C4-2B (cell line): ENCODE measurements at regions not wholly inside any gene's neighbourhood (a gene's known extent, or its start where the extent isn't known, plus 50 kb on each side); places are given as distances from the start of the nearest gene placed in this dataset.

Source experiments
- ZFX ChIP-seq: fragments of 450-650 bp; IDR thresholded peaks from 2 replicates; pipeline ENCODE4 v1.6.1; 2017
- TF ChIP-seq, protein P1 (sequence below): fragments of 450-650 bp; conservative IDR thresholded peaks from 2 replicates; pipeline ENCODE4 v1.5.1; 2017; ENCODE audit warnings: mild to moderate bottlenecking

- TF ChIP-seq, protein P1, sequence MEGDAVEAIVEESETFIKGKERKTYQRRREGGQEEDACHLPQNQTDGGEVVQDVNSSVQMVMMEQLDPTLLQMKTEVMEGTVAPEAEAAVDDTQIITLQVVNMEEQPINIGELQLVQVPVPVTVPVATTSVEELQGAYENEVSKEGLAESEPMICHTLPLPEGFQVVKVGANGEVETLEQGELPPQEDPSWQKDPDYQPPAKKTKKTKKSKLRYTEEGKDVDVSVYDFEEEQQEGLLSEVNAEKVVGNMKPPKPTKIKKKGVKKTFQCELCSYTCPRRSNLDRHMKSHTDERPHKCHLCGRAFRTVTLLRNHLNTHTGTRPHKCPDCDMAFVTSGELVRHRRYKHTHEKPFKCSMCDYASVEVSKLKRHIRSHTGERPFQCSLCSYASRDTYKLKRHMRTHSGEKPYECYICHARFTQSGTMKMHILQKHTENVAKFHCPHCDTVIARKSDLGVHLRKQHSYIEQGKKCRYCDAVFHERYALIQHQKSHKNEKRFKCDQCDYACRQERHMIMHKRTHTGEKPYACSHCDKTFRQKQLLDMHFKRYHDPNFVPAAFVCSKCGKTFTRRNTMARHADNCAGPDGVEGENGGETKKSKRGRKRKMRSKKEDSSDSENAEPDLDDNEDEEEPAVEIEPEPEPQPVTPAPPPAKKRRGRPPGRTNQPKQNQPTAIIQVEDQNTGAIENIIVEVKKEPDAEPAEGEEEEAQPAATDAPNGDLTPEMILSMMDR: no peak
- no peak for TF ChIP-seq ZFX
Measured at GRCh38 chr5:74514888-74515551, 125.5 kb downstream of the ENC1 start.
